NCI-H345 treated with DMSO at 0.1 percent for 48 hours (cell line): ENCODE measurements at regions not wholly inside any gene's neighbourhood (a gene's known extent, or its start where the extent isn't known, plus 50 kb on each side); places are given as distances from the start of the nearest gene placed in this dataset.
"Not testable (repeated sequence)": the region's sequence is repeated elsewhere in the genome, so short reads cannot be mapped to it uniquely, and the experiment has no call there.

Source experiments
- DNase-seq: peaks from one replicate; lab custom pipeline; 2025; ENCODE audit not compliant: unreplicated experiment; lab: John Stamatoyannopoulos, UW

- no peak for DNase-seq
These were observed 257.2 kb downstream of the NPHP4 start for GRCh38 chr1:5734996-5735395.

DNA sequence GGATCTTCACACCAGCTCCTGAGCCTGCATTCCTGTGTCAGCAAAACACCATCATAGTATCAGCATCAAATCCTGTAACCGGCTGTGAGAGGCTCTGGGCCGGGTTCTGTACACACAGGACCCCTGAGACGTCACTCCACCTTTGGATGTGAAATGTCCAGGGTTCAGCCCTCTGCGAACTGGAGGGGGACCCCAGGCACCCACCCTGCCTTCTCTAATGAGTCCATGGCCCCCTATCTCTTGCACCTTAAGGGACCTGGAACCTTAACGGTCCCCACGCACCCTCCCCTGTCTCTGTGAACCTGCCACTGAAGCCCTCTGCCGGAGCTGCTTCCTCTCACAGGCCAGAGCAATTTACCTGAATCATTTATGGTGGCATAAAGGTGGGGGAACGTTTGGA lies 257.8 kb downstream of the NPHP4 start:
- DNase-seq = no peak

DNA sequence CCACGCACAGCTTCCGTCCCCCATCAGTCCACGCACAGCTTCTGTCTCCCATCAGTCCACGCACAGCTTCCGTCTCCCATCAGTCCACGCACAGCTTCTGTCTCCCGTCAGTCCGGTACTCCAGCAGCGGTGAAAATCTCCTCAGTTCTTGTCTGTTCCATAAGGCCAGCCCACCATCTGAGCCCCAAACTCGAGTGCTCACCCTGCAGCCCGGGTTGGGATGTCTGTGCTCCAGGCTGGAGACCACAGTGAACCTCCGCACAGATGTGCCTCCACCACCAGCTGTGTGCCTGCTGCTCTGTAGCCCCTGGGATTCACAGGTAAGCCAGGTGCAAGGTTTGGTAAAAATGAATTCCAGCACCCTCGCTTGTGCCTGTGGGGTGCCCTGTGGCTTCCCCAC lies 258.6 kb downstream of the NPHP4 start:
- DNase-seq = no peak

DNA sequence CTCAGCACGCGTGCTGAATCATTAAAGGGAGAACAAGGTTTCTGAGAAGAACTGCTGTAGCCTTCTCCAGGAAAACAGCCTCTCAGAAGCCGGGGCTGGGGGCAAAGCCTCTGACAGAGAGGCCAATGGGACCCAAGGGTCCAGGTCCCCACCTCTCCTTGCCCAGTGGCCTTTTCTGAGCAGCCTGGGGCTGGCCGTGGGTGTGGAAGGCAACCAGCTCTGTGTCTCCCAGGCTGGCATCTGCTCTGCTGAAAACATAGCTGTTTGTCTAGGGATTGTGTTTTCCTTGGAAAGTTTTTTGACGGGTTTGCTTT lies 261.2 kb downstream of the NPHP4 start:
- no peak for DNase-seq

- no peak for DNase-seq
These were observed 261.7 kb downstream of the NPHP4 start for GRCh38 chr1:5730272-5731109.

DNA sequence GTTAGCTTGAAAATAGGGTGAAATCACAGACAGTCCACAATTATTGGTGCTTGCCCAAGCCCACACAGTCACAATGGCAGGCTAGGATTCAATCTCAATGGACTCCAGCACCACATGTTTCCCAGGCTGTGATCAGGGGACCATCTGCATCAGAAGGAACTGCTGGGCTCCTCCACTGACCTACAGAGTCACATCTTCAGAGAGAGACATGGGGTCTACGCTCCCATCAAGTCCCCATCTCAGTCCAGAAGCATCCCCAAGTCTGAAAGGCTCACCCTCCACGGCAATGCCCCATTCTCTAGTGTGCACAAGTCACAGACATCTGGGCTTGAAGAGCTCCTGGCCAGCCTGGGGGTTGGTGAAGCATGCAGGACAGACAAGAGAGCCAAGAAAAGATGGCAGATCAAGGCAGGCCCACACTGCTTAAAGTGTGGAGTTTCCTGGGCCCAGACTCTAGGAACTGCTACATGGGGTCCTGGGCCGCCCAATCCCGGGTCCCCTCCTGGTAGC lies 262.5 kb downstream of the NPHP4 start:
- no peak for DNase-seq

DNA sequence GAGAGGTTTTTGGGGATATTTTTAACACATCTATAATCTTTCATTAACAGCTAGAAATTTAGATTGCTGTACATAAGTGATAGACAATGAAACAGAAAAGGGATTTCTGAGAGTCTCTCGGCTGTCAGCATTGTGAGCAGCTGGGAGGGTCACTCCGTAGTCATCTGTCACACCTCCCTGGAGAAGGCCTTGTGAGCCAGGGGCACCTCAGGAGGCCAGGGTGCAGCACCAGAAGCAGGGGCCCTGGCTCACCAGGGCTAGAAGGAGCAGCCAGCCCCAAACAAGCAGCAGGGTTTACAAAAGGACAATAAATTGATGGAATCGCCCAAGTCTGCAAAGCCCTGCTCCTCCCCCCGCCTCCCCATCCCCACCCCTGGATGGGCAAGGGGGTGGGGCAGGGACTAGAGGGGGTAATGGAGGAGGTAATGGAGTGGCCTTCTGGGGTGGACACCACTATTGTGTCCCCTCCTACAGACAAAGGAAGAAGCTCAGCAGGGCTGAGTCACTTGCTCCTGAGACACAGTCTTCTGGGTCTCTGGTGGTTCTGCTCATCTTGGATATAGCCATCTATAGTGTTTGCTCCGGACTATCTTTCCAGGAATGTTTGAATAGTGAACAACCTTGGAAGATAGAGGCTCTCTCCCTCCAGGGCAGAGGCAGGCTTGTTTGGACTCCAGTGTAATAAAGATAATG lies 263.4 kb downstream of the NPHP4 start:
- DNase-seq = no peak

DNA sequence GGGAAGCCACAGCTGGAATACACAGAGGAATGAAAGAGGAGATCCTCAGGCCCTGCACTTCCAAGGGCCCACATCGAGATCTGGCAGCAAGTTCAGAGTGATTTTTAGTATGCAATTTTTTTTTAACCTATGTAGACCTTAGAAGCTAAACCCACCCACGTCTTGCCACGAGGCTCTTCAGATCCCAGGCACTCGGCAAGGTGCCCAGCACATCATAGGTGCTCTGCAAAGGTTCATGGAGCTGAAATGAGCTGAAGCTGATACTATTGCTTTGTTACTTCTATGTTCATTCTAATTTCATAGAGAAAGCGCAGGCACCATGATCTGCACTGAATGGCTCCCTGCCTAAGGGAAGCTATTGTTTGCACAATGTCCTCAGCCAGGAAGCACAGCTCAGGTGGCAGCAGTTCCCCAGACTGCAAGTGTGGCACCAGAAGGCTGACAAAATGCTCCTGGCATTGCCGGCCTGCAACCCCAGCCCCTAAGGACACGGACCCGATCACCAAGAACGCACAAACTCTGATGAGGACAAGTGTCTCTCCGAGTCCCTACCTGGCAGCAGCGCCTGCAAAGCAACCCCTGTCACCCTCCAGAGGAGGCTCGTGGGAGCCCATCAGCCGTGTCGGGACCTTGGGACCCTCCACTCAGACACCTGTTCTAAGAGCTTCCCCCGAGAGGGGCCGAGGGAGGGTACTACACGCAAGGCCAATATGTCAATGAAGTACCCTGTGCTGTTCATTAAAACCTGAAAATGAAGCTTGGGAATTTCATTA lies 264.2 kb downstream of the NPHP4 start:
- DNase-seq = peak; percentile 49

DNA sequence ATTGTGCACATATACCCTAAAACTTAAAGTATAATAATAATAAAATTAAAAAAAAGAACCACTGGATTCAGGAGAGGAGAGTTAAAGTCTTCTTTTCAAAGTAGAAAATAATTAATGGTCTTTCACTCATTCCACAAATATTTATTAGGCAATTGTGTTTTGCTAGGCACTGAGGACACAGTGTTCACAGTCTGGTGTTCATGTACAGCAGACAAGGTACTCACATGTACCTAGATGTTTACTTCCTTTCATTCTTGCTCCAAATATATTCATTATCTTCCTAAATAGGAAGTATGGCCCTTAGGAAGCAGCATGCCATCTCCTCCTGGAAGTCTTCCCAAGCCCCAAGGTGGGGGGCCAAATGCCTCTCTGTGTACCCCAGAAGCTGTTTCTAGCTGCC lies 265.0 kb downstream of the NPHP4 start:
- DNase-seq = no peak

DNA sequence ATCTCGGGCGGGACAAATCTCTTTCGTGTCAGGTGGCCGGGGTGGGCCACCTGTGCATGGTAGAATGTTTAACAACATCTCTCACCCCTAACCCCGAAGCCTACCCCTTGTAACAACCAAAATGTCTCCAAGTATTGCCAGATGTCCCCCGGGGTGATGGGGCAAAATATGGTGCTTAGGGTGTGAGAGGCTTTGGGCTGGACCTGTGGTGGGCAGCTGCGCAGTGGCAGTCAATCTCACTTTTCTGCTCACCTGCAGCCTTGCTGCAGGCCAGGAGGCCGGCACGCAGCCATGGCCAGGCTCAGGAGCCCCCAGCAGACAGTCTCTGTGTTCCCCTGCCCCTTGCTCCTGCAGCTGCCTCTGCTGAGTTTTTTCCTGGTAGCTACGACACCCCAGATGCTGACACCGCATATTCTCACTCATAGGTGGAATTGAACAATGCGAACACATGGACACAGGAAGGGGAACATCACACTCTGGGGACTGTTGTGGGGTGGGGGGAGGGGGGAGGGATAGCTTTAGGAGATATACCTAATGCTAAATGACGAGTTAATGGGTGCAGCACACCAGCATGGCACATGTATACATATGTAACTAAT lies 265.5 kb downstream of the NPHP4 start:
- DNase-seq = not testable (repeated sequence)

DNA sequence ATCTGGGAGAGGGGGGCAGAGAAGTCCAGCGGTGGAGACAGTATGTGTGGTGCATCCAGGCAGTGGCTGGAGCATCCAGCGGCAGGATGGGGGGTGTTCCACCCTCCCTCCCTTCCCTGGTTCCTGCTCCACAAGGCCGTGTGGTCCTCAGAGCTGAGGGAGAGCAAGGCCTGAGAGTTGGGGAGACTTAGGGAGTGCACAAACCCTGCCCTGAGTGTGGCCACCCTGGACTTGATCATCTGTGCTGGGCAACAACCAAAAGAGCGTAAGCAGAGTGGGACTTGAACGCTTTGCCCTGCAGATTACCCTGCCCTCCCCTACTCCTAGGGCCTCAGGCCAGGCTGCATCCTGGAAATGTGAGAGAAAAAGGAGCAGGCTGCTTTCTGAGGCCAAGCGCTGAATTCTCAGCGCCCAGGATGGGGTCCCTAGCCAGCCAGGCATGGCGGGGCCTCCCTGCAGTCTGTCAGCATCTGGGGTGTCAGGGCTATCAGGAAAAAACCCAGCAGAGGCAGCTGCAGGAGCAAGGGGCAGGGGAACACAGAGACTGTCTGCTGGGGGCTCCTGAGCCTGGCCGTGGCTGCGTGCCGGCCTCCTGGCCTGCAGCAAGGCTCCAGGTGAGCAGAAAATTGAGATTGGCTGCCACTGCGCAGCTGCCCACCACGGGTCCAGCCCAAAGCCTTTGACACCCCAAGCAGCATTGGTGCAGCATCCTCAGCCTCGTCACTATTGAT lies 266.2 kb downstream of the NPHP4 start:
- DNase-seq = no peak

GRCh38 chr1:5725406-5725805 lies 266.8 kb downstream of the NPHP4 start:
- no peak for DNase-seq

- DNase-seq = no peak
These were observed 267.4 kb downstream of the NPHP4 start for GRCh38 chr1:5724847-5725246.

GRCh38 chr1:5722635-5723164 lies 269.5 kb downstream of the NPHP4 start:
- DNase-seq = no peak

GRCh38 chr1:5721634-5722215 lies 270.5 kb downstream of the NPHP4 start:
- no peak for DNase-seq

DNA sequence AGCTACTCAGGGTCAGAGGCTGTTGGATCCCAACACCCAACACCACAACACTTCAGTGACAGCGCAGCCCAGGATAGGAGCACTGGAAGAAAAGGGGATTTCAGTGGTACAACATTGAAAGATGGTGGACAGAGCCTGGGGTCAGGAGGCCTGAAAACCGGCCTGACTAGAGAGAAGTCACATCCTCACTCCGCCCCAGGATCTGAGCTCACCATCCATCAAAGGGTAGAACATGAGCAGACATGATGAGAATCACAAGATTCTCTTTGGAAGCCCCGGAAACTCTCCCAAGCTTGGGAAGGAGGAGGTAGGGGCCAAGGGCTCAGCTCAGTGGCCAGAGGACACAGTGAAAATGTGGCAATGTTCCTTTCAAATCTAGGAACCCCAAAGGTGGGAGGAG lies 271.3 kb downstream of the NPHP4 start:
- DNase-seq = no peak

DNA sequence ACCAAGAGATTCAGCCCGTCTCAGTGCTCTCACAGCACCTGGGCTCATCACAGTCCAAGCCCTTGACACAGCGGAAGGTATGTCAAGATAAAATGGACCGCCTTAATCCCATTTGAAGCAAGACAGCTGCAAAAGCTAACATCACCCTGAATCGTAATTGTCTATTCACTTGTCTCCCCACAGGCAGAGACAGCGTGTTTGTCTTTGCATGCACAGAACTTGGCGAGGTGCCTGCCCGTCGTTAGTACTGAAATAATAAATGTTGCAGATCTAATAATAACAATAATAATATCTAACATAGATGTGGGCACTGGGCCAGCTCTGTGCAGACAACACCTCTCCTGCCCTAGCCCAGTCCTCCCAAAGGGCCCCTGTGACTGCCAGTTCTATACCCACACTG lies 271.7 kb downstream of the NPHP4 start:
- no peak for DNase-seq

- DNase-seq = no peak
These were observed 272.2 kb downstream of the NPHP4 start for GRCh38 chr1:5720045-5720444.

DNA sequence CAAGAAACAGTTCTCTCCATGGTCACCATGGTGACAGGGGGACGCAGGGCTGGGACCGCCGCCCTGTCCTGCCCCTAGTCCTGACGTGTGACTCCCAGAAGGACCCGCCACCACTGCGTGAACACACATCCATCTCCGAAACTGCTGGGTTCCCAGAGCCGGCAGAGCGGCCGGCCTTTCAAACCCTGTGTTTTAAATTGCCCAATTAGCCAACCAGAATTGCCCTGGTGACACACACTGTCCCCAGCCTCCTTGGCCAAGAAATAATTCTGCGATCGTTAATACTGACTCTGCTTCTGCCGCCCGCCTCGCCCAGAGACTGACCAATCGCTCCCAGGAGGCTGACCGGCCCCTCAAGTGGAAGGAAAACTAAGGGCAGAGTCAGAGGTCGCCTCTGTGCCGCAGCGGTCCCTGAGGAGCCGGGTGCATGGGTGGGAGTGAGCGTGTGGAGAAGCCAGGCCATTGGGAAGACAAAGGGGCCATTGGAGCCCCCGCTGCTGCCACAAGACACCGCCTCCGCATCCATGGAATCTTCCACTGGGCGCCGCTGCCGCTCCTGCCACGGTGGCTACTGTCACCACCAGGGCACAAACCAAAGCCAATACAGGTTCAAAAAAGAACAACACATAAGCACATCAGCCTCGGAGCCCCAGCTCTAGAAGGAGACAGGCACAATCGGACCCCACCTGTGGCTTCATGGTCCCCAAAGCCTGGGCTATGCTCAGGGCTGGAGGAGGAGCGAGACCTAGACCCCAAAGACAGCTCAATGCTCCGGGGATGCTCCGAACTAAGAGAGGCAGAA lies 273.2 kb downstream of the NPHP4 start:
- DNase-seq = no peak
